Adrenal gland (tissue), 5 donors: ENCODE measurements at regions not wholly inside any gene's neighbourhood (a gene's known extent, or its start where the extent isn't known, plus 50 kb on each side); places are given as distances from the start of the nearest gene placed in this dataset.

Experiments
- POLR2A ChIP-seq, 2 donors: fragments of 450-650 bp; IDR thresholded peaks; one replicate each; pipeline ENCODE4 v1.6.1; 2017; ENCODE audit warnings: antibody characterized with exemption in 2 of 2, mild to moderate bottlenecking in 2 of 2, moderate library complexity in 1 of 2
- TF ChIP-seq, protein P1 (sequence below), 6 experiments: fragments of 450-650 bp in 4 of 6; fragments of 200-600 bp in 2 of 6; sonication (generic) in 1 of 6; IDR thresholded peaks; 1 replicate in 5 of 6; 2 replicates in 1 of 6; pipeline versions ENCODE4 v1.5.1 to v1.8.0; 2016 to 2021; ENCODE audit warnings: antibody characterized with exemption in 6 of 6, mild to moderate bottlenecking in 2 of 6, moderate library complexity in 1 of 6
- donor health status: DM: no; HTN: no; CAD: no.

DNA sequence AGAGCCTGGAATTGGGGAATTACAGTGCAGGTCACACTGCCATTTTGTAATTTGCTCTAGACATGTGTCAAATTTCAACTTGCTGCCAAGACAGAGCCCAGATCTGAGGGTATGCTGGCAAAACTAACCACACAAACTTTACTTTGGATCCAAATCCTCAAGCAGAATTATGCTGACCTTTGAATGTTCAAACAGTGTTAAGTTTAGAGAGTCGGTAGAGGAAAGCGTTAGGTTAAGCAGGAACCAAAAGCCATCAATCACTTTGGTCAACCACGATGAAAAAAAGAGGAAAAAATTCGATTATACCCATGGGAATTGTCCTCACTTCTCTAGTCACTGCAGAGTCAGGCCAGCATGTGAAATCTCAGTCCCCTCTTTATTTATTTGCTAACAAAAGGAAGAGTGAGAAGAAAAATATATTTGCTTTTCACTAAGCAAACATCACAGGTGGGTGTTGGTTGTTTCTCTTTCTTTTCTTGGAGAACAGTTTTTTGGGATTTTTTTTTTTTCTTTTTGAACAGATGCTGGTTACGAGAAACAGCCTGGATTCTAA is 105.1 kb upstream of the ADGRF1 start:
- TF ChIP-seq, protein P1, sequence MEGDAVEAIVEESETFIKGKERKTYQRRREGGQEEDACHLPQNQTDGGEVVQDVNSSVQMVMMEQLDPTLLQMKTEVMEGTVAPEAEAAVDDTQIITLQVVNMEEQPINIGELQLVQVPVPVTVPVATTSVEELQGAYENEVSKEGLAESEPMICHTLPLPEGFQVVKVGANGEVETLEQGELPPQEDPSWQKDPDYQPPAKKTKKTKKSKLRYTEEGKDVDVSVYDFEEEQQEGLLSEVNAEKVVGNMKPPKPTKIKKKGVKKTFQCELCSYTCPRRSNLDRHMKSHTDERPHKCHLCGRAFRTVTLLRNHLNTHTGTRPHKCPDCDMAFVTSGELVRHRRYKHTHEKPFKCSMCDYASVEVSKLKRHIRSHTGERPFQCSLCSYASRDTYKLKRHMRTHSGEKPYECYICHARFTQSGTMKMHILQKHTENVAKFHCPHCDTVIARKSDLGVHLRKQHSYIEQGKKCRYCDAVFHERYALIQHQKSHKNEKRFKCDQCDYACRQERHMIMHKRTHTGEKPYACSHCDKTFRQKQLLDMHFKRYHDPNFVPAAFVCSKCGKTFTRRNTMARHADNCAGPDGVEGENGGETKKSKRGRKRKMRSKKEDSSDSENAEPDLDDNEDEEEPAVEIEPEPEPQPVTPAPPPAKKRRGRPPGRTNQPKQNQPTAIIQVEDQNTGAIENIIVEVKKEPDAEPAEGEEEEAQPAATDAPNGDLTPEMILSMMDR (IDR thresholded peaks at IDR 0.05), result no peak
- no peak for TF ChIP-seq POLR2A (IDR thresholded peaks at IDR 0.05)
